GM12874 (cell line): ENCODE measurements at regions not wholly inside any gene's neighbourhood (a gene's known extent, or its start where the extent isn't known, plus 50 kb on each side); places are given as distances from the start of the nearest gene placed in this dataset.

Experiments
- TF ChIP-seq, protein P1 (sequence below): IDR thresholded peaks from 2 replicates; pipeline ENCODE4 v1.5.1; 2011; ENCODE audit warnings: low read depth, mild to moderate bottlenecking, control low read depth, low read length, moderate library complexity; ENCODE audit not compliant: insufficient read depth

DNA sequence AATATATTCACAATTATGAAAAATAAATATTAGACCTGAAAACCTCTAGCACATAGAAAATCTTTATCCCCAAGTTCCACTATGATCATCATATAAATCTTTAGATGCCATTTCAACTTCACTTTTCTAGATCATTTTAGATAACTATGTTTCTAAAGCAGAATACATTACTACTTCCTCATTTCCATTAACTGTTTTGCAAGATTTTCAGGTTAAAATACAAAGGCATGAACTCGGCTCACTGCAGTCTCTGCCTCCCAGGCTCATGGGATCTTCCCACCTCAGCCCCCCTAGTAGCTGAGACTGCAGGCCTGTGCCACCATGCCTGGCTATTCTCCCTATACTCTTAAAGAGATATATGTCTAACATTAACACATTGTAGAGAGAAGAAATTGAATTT is 1365.9 kb upstream of the AGA start:
- TF ChIP-seq, protein P1, sequence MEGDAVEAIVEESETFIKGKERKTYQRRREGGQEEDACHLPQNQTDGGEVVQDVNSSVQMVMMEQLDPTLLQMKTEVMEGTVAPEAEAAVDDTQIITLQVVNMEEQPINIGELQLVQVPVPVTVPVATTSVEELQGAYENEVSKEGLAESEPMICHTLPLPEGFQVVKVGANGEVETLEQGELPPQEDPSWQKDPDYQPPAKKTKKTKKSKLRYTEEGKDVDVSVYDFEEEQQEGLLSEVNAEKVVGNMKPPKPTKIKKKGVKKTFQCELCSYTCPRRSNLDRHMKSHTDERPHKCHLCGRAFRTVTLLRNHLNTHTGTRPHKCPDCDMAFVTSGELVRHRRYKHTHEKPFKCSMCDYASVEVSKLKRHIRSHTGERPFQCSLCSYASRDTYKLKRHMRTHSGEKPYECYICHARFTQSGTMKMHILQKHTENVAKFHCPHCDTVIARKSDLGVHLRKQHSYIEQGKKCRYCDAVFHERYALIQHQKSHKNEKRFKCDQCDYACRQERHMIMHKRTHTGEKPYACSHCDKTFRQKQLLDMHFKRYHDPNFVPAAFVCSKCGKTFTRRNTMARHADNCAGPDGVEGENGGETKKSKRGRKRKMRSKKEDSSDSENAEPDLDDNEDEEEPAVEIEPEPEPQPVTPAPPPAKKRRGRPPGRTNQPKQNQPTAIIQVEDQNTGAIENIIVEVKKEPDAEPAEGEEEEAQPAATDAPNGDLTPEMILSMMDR: no peak

DNA sequence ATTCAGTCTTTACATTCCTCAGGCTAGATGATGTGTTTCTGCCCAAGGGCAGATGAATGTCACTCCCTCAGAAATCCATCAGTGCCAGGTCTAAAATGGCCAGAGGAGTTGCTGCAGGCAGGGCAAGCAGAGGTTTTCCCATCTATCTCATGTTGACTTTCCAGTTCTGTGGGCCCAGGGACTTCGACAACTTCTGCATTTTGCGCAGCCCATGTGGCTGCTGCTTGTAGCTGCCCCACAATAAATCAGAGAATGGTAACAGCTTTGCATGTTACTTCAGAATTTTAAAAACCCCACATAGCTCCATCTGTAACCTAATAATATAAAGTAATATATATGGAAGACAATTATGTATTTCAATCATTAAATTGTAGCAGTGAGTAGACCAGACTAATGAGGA is 1367.7 kb upstream of the AGA start:
- TF ChIP-seq, protein P1: no peak

DNA sequence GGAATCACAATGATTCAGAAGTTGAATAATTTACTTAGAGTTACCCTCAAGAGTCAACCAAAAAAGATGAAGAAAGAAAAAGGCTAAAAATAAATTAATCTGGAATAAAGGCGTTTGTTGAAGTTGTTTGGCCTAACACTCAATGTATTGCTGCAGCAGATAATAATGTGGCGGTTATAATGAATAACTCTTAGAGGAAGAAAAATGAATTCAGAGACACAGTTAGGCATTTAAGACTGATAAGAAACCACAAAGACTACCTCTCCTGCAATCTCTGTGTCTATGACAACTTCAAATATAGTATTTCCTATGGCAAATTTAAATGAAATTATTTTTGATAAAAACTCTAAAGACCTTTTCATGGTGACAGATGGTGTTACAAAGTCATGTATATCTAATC is 1369.1 kb upstream of the AGA start:
- TF ChIP-seq, protein P1: no peak

DNA sequence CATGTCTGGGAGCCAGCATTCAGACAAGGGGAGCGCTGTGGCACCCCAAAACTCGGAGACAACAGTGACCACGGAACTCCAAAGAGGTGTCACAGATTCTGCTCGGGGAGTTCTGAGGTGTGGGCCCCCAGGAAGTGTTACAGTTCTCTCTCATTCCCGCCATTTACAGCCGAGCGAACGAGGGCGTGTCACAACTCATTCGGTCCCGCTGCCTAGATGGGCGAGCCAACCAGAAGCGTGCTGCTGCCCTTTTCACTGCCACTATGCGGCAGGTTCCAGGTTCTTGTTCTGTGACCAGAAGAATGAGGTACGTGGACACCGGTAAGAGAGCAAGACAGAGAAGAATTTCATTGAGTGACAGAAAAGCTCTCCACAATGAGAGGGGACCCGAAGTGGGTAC is 1370.6 kb upstream of the AGA start:
- TF ChIP-seq, protein P1: no peak

DNA sequence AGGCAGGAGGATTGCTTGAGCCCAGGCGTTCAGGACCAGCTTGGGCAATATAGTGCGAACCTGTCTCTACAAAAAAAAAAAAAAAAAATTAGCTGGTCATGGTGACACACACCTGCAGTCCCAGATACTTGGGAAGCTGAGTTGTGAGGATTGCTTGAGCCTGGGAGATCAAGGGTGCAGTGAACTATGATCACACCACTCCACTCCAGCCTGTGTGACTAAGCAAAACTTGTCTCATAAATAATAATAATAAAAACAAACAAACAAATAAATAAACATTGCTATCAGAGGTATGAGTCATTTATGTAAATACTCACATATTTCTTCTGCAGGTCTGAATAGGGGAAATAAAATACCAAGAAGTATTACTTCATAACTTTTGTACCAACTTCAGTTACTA is 1372.7 kb upstream of the AGA start:
- TF ChIP-seq, protein P1: no peak

DNA sequence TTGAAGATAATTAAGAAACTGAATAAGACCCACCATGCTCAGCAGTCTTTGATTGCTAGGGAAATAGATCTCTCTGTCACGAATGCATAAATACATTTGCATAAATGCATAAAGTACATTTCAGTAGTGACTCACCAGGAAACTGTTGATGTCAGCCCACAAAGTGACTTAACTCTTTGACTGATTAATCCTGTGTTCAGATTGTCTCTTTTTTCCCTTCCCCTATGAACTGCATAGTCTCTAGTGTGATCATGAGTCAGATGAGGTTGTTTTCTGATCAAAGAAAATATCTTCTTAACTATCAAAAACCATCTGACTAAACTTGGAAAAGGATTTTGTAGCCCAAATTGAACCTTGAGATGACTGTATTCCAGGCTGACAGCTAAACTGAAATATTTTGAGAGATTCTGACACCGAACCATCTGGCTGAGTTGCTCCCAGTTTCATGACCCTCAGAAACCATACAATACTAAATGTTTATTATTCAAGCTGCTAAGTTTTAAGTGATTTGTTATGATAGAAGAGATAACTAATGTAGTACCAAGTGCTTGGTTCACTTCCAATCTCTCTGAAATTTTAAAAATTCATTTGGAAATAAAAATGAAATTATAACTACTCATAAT is 1381.5 kb upstream of the AGA start:
- TF ChIP-seq, protein P1: no peak

DNA sequence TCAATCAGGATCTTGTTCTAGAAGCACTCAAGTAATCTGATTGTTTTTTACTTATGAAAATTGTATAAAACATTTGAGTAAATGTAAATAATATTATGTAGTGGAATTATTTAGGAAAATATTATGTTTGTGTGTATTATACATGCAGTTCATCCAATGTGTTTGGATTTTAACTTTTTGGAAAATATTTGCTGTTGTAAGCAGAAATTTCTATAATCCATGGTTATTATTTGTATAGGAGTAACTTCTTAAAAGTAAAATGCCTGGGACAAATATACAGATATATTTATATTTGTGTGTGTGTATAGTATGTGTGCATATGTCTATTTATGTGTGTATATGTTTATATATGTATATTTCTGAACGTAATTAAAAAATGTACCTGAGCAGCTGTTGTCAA is 1394.6 kb upstream of the AGA start:
- TF ChIP-seq, protein P1: no peak
